ENCODE measurements at regions not wholly inside any gene's neighbourhood (a gene's known extent, or its start where the extent isn't known, plus 50 kb on each side); places are given as distances from the start of the nearest gene placed in this dataset.

GRCh38 chr14:25274529-25274928 lies 224.6 kb upstream of the STXBP6 start:
- Histone ChIP-seq H3K79me2 (ENCODE audit: insufficient read depth, low read length) (no peaks in the 10 kb centered on the region), H4K20me1 (ENCODE audit: insufficient read depth, low read length) (no peaks in the 10 kb centered on the region), H3K4me1 (ENCODE audit: insufficient read depth, low read length) (no peaks in the 10 kb centered on the region), H2AFZ (ENCODE audit: low read length) (no peak overlapping the region), H3K36me3 (replicated peaks in 1 of 2; ENCODE audit: control insufficient read depth in 1 of 2, insufficient read depth in 2 of 2, low read length in 2 of 2) (no peaks in the 10 kb centered on the region), H3K27ac (ENCODE audit: extremely low read length, insufficient read depth, low read length) (no peak overlapping the region), H3K9me3 (ENCODE audit: low read length) (peaks cover 10% of the 10 kb centered on the region; the same call in 1 of the 2 replicates), H3K4me3 (replicated peaks in 1 of 3; ENCODE audit: insufficient read depth in 1 of 3, low read depth in 2 of 3, low read length in 3 of 3) (no peak overlapping the region), H3K27me3 (ENCODE audit: control insufficient read depth in 1 of 2, insufficient read depth in 2 of 2, low read length in 2 of 2) (no peaks in the 10 kb centered on the region), H3K9ac (ENCODE audit: insufficient read depth, low read depth, low read length) (no peak overlapping the region), H3K4me2 (ENCODE audit: low read depth, low read length) (no peak overlapping the region)
- 57% methylated on average over 2 of the region's 2 CpGs for WGBS (ENCODE audit: low lambda C conversion rate)
- BruUV-seq (replicated peaks), result no TSS peak
- DNase-seq (ENCODE audit: low spot score) (no peak), FAIRE-seq (no peak), ATAC-seq (no peak)
- intact Hi-C loops (cut with micrococcal nuclease; ENCODE audit: unreplicated experiment) (no loop called here), in situ Hi-C loops (cut with HindIII; ENCODE audit: extremely low pct_ligation_motif_present, low pct_unique_long_range_greater_than_20kb) (no loop called here)
- TF ChIP-seq MAFF (IDR thresholded peaks at IDR 0.05; ENCODE audit: low read depth, low read length) (peak; percentile 71; the same call in 1 of the 2 replicates), SOX6 (IDR thresholded peaks at IDR 0.05) (no peak), SOX6 (CRISPR knock-in tag; IDR thresholded peaks at IDR 0.05) (no peak), MAFK (conservative IDR thresholded peaks at IDR 0.05 in 1 of 2, IDR thresholded peaks at IDR 0.05 in 1 of 2; ENCODE audit: low read length in 2 of 2) (peak; percentile 61 to 87; a peak in 3 of 4 replicates), CEBPZ (IDR thresholded peaks at IDR 0.05; ENCODE audit: low read length) (no peak)
- CTCF ChIA-PET (ENCODE audit: low intra/inter-chr PET ratio, low total read pairs), result no interaction called here
- POLR2A ChIA-PET, result no interaction called here

- H3K79me2 ChIP-seq (ENCODE audit: insufficient read depth, low read length), result no peaks in the 10 kb centered on the region
- intact Hi-C loops (cut with micrococcal nuclease; ENCODE audit: unreplicated experiment) (no loop called here), in situ Hi-C loops (cut with HindIII; ENCODE audit: extremely low pct_ligation_motif_present, low pct_unique_long_range_greater_than_20kb) (no loop called here)
- H3K9ac ChIP-seq (ENCODE audit: insufficient read depth, low read depth, low read length), result no peak overlapping the region
- CTCF ChIA-PET (ENCODE audit: low intra/inter-chr PET ratio, low total read pairs), result no interaction called here
- H3K9me3 ChIP-seq (ENCODE audit: low read length), result peaks cover 29% of the 10 kb centered on the region
- H3K36me3 ChIP-seq (replicated peaks in 1 of 2; ENCODE audit: control insufficient read depth in 1 of 2, insufficient read depth in 2 of 2, low read length in 2 of 2), result no peaks in the 10 kb centered on the region
- H3K27ac ChIP-seq (ENCODE audit: extremely low read length, insufficient read depth, low read length), result no peak overlapping the region
- BruUV-seq (replicated peaks), result no TSS peak
- FAIRE-seq (no peak), ATAC-seq (no peak), DNase-seq (ENCODE audit: low spot score) (no peak)
- H2AFZ ChIP-seq (ENCODE audit: low read length), result no peak overlapping the region
- H3K4me3 ChIP-seq (replicated peaks in 1 of 3; ENCODE audit: insufficient read depth in 1 of 3, low read depth in 2 of 3, low read length in 3 of 3), result no peak overlapping the region
- H4K20me1 ChIP-seq (ENCODE audit: insufficient read depth, low read length), result no peaks in the 10 kb centered on the region
- POLR2A ChIA-PET, result no interaction called here
- H3K4me1 ChIP-seq (ENCODE audit: insufficient read depth, low read length), result no peaks in the 10 kb centered on the region
- TF ChIP-seq FOXA3 (CRISPR knock-in tag; IDR thresholded peaks at IDR 0.05) (no peak), MBD4 (IDR thresholded peaks at IDR 0.05; ENCODE audit: borderline replicate concordance, low read length) (no peak), ZNF772 (CRISPR knock-in tag; IDR thresholded peaks at IDR 0.05) (no peak), BRF2 (CRISPR knock-in tag; IDR thresholded peaks at IDR 0.05) (no peak), MED8 (CRISPR knock-in tag; IDR thresholded peaks at IDR 0.05; ENCODE audit: insufficient replicate concordance) (no peak), FOXP1 (IDR thresholded peaks at IDR 0.05) (no peak), FOXP1 (CRISPR knock-in tag; IDR thresholded peaks at IDR 0.05) (no peak), ATF7-NPFF (CRISPR knock-in tag; IDR thresholded peaks at IDR 0.05; ENCODE audit: low read depth) (no peak)
- no peak overlapping the region for H3K4me2 ChIP-seq (ENCODE audit: low read depth, low read length)
- H3K27me3 ChIP-seq (ENCODE audit: control insufficient read depth in 1 of 2, insufficient read depth in 2 of 2, low read length in 2 of 2), result no peaks in the 10 kb centered on the region
- WGBS (ENCODE audit: low lambda C conversion rate), result 36% methylated on average over 16 of the region's 16 CpGs
These were observed 217.2 kb upstream of the STXBP6 start for GRCh38 chr14:25267186-25267585.

Data from HepG2 (cell line).